NCI-H446 treated with DMSO at 0.1 percent for 48 hours (cell line): ENCODE measurements at regions not wholly inside any gene's neighbourhood (a gene's known extent, or its start where the extent isn't known, plus 50 kb on each side); places are given as distances from the start of the nearest gene placed in this dataset.
"Not testable (repeated sequence)": the region's sequence is repeated elsewhere in the genome, so short reads cannot be mapped to it uniquely, and the experiment has no call there.

ENCODE experiments used
- DNase-seq: peaks from one replicate; lab custom pipeline; 2025; lab: John Stamatoyannopoulos, UW

DNA sequence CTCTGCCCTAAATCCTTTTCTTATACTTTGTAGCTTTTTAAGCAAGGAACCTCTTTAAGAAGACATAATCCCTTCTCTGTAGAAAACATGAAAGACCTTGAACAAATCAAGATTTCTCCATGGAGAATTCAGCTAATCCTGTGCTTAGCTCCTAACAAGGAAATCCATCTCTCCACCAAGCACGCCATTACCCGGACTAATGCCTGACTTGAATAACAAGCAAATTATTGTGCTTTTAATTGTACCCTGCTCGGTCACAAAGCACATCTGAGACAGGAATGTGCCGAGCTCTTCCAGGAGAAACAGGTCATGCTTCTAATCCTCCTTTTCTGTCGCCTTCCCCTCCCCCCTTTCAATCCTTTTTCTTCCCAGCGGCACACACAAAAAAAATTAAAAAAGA is 141.3 kb downstream of the PSAT1 start:
- DNase-seq = no peak

DNA sequence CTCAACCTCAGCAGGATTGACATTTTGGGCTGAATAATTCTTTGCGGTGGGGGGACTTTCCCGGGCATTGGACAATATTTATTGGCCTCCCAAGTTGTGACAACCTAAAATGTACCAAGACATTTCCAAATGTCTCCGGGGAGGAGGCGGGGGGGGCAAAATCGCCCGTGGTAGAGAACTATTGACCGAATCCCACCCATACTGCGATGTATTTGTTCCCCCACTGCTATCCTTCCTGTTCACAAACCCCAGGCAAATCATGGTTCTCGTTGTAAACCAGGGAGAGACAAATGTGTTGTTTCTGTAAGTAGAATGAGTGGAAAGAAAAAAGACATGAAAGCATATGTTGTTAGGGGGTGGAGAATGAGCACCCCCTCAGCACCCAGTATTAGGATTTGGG is 141.9 kb downstream of the PSAT1 start:
- DNase-seq = no peak

DNA sequence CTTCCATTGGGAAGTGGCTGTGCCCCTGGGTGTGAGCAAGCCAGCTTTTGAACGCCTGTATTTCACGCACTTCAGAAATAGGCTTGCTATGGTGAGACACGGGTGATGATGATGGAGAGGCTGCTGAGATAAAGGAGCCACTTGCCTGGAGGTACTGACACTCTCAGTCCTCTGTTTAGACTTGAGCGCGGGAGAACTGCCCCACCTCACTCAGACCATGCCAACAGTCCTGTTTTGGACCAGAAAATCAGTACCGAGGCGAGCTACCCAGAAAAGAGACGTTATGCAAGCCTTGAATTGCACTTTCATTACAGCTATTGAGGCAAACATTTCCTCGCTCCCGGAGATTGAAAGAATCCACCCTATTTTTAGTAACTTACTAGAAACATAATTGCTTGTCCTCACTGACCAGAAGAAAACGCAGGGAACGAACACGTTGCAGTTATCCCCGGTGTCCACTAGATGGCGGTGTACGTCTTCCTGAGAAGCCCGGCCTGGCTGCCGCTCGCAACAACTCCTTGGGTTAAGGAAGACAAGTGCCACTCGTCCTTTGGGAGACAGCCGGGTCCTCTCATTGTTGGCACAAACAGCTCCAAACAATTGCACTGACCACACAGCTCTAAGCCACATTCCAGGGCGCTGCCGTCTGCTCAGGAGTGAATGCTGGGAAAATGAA is 142.4 kb downstream of the PSAT1 start:
- no peak for DNase-seq

DNA sequence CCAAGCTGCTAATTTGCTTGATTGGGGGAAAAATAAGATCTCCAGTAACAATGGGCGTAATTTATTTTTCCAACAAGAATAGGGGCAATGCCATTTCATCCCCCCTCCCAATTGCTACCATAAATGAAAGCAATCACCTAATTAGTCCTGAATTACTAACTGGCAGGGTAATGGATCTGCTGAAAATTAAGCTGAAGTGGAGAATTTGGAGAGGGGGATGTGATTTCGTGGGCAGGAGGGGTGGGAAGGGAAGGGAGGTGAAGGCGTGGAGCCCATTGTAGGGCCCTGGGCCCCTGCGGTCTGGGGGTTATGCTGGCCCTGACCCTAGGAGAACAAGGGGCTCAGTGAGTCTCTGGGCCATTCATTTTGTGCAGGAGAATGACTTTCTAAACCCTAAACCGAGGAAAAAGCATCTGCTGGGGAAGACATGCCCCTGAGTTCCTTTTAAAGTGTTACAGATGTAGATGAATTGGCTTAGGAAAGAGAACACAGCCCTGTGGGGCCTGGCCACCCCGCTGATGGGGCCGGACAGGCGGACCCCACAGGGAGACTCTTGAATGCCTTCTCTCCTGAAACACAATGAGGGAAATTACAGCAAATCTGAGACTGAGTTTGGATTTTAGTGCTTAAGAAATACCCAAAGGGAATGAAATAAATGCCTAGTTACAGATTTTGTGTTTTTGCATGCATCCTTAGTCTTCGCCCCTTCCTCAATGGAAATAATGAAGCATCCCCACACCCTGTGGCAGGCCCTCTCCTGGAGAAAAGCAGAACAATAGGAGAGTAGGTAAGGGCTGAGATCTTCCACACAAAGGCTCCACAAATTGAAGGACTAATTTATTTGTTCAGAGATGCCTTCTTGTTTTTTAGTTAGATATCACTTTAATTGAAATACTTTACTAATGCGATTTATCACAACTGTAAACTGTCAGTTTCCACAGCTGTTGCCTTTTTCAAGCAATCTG is 143.2 kb downstream of the PSAT1 start:
- DNase-seq = no peak

DNA sequence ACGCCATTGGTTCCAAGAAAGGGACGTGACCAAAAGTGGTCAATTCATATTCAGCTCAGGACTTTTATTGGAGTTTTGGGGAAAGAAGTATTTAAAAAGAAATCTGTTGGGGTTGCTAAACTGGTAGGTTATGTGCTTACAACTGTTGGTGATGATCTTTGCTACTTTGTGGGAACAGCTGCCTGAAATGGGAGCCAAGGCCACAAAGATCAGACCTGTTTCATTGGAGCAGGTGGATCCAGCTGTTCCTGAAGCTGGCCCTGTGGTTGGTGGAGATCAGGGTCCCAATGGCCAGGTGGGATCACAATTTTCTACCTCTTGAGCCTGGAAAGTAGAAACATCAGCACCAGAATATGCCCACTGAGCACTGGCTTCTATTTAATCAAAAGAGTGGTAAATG is 144.5 kb downstream of the PSAT1 start:
- DNase-seq = no peak

DNA sequence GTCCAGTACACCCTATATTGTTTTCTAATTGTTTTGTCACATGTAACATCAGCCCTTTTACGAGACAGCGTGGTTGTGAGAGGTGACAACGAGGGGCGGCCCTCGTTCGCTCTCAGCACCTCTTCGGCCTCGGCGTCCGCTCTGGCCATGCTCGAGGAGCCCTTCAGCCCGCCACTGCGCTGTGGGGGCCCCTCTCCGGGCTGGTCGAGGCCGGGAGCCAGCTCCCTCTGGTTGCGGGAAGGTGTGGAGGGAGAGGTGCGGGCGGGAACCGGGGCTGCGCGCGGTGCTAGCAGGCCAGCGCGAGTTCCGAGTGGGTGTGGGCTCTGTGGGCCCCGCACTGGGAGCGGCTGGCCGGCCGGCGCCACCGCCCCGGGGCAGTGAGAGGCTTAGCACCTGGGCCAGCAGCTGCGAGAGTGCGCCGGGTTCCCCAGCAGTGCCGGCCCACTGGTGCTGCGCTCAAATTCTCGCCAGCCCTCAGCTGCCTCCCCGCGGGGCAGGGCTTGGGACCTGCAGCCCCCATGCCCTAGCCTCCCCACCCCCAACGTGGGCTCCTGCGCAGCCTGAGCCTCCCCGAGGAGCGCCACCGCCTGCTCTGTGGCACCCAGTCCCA is 145.0 kb downstream of the PSAT1 start:
- DNase-seq = no peak

DNA sequence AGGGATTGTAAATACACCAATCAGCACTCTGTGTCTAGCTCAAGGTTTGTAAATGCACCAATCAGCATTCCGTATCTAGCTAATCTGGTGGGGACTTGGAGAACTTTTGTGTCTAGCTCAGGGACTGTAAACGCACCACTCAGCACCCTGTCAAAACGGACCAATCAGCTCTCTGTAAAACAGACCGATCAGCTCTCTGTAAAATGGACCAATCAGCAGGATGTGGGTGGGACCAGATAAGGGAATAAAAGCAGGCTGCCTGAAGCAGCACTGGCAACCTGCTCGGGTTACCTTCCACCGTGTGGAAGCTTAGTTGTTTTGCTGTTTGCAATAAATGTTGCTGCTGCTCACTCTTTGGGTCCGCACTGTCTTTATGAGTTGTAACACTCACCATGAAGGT is 145.7 kb downstream of the PSAT1 start:
- not testable (repeated sequence) for DNase-seq

DNA sequence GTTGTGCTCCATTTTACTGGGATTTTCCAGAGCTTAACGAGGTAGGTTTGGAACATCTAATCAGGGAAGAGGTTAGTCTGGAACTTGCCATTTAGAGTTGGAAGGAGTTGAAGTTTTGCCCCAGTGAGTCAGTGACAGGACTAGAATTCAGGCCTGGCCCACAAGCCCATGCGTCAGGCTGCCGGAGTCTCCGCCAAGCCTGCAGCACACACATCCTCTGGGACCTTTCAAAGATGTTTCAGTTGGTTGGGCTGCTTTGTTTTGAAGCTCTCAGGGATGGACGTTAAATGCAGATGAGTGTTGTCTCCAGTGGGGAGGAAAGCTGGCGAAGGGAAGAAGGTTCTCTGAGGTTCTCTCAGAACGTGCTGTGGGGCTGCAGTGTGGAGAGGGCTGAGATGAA is 147.0 kb downstream of the PSAT1 start:
- DNase-seq = no peak

DNA sequence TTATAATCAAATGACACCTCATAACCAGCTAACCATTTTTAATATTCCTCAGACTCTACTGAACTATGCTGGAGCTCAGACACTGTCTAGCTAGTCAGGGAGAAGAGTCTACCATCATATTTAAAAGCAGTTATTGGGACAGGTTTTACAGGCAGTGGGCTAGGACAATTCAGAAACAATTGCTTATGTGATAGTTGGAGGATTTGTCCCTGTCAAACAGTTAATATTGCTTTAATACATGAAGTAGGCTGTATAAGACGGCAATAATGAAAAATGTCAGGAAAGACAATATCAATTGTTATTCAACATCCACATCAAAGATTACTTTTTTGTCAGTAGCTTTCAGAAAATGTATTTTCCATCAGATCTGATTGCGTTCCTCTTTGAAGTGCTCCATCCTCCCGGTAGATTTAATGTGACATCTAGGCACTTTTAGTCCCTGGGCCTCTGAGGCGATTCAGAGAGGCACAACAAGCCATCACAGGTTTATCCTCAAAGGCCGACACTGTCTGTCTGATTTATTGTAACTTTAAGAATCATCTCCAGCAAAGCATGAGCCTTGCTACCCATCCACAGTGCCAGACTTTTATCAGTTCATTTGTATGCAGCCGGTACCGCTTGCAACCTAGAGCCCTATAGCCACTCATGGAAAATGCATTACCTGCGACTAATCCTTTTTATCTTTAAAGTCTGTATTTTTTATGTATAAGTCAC is 152.2 kb downstream of the PSAT1 start:
- no peak for DNase-seq

DNA sequence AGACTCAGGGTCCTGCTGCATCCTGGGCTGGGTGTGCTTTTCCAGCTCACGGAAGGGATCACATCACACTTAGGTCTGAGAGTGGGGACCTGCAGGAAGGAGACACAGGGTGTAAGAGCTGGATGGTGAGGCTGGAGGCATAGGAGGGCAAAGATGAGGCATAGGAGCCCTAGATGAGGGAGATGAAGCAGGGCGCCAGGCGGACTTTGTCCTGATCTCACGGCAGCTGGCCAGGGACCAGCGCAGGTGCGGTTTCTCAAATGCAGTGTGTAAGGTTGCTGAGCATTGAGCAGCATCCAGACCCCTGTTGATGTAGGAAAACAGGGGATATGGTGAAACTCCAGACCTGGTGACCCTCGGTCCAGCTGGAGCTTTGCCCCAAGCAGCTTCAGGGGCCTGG is 156.5 kb downstream of the PSAT1 start:
- DNase-seq = no peak

DNA sequence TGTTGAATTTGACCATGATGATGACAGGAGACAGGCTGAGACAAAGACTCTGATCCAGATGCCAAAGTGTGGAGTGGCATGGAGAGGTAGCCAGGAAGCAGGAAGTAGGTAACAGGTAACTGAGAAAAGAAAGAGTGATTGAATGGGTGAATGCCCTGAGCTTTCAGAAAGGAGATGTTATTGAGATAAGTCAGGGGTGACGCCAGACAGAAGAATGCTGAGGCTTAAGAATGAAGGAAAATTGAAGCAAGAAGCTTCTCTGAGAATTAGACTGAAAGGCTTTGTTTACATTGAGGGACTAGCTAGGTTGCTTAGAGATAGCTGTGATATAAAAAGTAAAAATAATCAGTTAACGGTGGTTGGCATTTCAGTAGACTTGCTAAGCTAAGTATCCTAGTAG is 165.7 kb downstream of the PSAT1 start:
- DNase-seq = no peak

DNA sequence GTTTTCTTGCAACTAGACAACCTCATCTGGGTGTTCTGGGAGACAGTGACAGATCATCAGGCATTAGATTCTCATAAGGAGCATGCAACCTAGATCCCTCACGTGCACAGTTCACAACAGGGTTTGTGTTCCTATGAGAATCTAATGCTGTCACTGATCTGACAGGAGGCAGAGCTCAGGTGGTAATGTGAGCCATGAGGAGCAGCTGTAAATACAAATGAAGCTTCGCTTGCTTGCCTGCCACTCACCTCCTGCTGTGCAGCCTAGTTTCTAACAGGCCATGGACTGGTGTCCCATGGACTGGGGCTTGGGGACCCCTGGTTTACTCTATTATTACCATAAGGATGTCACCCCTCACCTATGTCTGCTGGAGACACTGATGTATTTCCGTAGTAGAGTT is 166.8 kb downstream of the PSAT1 start:
- DNase-seq = no peak

DNA sequence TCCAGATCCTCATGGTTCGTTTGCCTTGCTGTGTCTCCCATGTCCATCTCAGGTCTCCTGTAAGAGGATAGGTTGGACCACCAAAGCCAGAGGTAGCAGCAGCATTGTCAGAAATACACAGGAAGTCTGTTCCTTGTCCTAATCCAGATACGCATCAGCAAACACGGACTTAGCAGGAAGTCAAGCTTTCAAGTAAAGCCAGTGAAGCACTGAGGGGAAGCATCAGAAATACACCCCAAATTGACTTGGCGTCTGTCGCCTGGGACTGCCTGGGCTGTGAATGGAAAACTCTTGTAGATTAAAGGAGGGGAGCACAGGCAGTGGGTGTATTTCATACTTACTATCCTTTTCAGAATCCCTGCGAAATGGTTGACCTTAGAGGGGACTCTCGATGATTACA is 171.3 kb downstream of the PSAT1 start:
- no peak for DNase-seq

DNA sequence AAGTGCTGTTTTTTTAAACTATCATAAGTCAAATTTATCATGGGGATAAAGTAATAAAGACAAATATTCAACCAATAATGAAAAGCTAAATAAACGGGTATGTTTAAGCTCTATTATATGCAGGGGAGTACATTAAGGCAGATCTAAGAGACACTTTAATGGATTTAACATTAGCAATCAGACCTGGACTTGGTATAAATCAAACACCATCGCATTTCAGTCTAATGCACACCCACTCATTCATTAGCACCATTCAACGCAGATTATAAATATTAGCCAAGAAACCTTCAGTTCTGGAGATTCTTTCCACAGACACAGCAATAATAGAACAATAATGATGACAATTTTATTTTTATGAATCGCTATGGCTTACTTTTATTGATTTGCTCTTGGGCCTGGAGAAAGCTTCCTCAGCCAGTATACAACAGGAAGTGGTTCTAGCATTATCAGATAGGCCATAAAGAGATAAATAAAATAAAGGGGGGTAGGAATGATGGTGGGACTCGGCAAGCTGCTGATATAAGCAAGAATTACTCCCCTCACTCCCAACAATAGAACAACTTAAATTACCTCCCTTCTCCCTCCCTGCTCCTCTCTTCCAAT is 172.2 kb downstream of the PSAT1 start:
- DNase-seq = no peak

DNA sequence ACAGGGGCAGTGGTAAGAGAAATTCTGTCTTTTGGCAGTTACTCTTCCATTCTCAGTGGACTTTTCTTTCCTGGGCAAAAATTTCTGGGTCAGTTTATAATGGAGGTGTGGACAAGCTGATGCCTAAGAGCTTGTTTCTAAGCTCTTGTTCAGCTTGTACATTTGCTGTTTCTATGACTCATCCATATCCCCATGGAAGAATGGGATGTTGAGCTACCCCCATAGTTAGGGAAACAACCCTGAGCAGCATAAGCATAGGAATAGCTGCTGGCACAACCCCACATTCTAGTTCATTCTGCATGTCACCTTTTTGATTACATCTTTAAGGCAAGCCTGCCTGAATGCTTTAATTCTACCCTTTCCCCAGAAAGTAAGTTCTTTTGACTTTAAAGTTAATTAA is 173.3 kb downstream of the PSAT1 start:
- DNase-seq = no peak

DNA sequence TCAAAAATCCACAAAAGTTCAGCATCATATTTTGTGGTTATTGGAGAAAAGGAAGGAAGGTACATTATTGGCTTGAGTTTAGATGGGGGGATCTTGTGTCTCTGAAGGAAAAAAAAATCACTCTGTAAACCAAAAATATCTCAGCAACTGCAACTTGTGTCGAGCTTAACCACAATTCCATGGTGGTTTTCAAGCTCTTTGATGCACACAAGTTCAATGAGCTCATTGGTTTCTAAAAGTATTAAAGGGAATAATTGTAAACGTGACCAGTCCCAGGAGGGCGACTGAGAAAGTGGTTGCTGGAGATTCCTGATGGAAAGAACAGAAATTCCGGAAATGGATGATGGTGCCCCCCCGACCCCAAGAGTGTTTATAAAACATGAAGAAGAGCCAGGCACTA is 173.8 kb downstream of the PSAT1 start:
- no peak for DNase-seq

DNA sequence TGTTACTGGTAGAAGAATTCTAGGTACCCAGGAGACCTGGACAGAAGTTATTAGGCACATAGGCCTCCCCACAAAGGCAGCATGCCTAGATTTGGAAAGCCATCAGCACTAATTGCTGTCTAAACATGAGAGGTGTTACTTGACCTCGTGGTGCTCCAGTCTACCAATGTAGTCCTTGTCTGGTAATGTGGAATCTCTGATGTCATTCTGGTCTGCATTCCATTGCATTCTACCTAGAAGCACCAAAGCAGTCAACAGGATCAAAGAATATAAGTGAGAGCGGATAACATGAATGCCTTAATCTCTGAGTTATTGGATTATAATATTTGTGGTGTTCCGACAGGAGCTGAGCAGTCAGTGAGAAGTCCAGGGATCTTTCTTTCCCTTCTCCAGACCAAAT is 175.2 kb downstream of the PSAT1 start:
- DNase-seq = no peak

DNA sequence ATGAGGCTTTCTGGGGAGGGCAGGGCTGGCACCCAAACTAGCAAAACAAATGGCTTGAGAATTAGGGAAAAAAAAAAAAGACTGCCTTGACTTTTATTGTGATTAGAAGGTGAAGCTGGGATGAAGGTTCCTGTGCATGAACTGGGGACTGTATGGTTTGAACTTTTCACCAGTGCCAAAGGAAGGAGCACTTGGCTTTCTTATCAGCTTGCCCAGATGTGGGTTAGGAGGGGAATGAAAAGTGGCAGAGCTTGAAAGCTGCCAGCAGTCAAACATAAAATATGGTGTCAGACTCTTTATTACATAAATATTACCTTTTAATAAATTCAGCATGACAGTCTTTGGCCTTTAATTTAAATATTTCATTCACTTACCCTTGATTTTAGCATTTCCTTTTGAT is 182.5 kb downstream of the PSAT1 start:
- no peak for DNase-seq

DNA sequence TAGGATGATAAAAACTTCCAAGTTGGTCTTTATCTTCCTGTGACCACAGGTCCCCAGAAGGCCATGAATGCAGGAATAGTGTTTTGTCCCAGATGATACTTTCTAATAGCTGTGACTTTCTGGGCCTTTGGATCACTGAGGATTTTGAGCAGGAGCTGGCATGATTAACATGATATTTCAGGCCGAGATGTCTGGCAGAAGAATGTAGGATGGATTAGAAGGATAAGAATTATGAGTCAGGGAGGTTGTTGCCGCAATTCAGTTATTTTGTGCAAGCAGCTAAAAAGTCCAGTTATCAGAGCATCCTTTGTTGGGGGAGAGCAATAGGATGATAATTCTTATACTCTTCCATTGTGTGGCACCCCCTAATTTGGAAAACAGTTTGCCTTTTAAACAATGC is 189.7 kb downstream of the PSAT1 start:
- no peak for DNase-seq

DNA sequence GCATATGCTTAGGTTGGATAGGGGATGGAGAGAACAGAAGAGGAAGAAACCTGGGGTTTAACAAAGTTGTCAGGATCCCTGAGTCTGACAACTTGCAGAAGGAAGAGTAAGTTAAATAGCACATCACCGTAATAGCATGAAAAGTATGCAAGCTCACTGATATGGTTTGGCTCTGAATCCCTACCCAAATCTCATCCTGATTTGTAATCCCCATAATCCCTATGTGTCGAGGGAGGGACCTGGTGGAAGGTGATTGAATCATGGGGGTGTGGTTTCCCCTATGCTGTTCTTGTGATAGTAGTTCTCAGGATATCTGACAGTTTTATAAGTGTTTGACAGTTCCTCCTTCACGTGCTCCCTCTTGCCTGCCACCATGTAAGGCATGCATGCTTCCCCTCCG is 193.3 kb downstream of the PSAT1 start:
- DNase-seq = no peak

DNA sequence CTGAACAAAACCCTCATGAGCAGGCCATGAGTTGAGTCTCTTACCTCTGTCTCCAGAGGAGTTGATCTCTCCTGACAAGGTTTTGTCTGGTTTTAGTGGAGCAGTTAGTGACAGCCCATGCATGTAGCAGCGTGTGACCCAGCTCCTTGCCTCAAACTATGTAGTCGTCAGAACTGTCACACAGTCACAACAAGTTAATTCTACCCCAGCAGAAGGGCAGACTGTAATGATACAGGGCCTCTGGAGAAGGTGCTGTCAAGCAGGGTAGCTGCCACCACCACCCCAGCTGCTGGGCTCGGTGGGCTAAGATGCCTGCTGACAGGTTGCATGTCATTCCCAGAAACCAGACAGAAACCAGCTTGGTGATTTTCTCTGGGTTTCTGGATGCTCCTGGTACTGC is 194.5 kb downstream of the PSAT1 start:
- DNase-seq = no peak

DNA sequence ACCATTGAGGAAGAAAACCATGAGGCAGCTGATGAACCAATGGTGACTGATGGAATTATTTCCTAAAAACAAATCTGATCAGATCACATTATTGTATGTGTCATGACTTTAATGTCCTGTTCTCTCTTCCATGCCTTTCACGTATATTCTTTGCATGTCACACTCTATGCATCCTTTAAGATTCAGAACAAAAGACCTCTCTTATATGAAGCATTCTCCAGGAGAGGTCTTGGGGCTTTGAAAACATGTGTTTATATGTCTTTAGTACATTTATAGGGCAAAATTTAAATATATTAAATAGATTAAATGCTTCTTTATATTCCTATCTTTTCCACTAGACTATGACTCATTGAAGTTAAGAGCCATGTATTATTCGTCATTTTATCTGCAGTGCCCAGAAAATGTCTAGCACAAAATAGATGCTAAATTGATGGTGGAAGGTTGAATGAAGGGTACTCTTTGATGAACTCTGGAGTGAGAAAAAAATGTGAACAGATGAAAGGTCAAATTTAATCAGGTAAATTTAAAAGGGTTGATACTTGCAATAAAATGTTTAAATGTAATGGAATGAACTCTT is 196.3 kb downstream of the PSAT1 start:
- no peak for DNase-seq
